MM.1S (cell line): ENCODE measurements at regions not wholly inside any gene's neighbourhood (a gene's known extent, or its start where the extent isn't known, plus 50 kb on each side); places are given as distances from the start of the nearest gene placed in this dataset.

Source experiments
- DNase-seq: peaks from one replicate; pipeline ENCODE4 v3.0.0-alpha.2; 2015
- H2AFZ ChIP-seq: fragments of 300-600 bp; sonication (generic); 2 replicates; pipeline ENCODE4 v1.6.0; 2016; ENCODE audit warnings: antibody characterized with exemption, low read length
- H3F3A ChIP-seq: fragments of 300-600 bp; sonication (generic); 2 replicates; pipeline ENCODE4 v1.6.1; 2016; ENCODE audit warnings: mild to moderate bottlenecking, antibody characterized with exemption, low read length, moderate library complexity, mixed read lengths; ENCODE audit not compliant: insufficient read depth
- H3K27ac ChIP-seq: fragments of 300-600 bp; sonication (generic); 2 replicates; pipeline ENCODE4 v1.5.1; 2016; ENCODE audit warnings: mild to moderate bottlenecking, low read length
- H3K27me3 ChIP-seq: fragments of 300-600 bp; sonication (generic); replicated peaks from 2 replicates; pipeline ENCODE4 v1.6.0; 2016; ENCODE audit warnings: low read length; ENCODE audit not compliant: insufficient read depth
- H3K36me3 ChIP-seq: fragments of 300-600 bp; sonication (generic); replicated peaks from 2 replicates; pipeline ENCODE4 v1.6.1; 2016; ENCODE audit warnings: mild to moderate bottlenecking, low read length, mixed read lengths; ENCODE audit not compliant: insufficient read depth
- H3K4me1 ChIP-seq: fragments of 300-600 bp; sonication (generic); 2 replicates; pipeline ENCODE4 v1.6.1; 2016; ENCODE audit warnings: low read length, mixed read lengths
- H3K4me2 ChIP-seq: fragments of 300-600 bp; sonication (generic); 2 replicates; pipeline ENCODE4 v1.6.0; 2016; ENCODE audit warnings: low read depth, low read length
- H3K4me3 ChIP-seq: fragments of 300-600 bp; sonication (generic); 2 replicates; pipeline ENCODE4 v1.5.1; 2016; ENCODE audit warnings: low read length, mixed read lengths
- H3K79me2 ChIP-seq: fragments of 300-600 bp; sonication (generic); 2 replicates; pipeline ENCODE4 v1.6.1; 2016; ENCODE audit warnings: mixed run types, low read length, mixed read lengths
- H3K9ac ChIP-seq: fragments of 300-600 bp; sonication (generic); 2 replicates; pipeline ENCODE4 v1.6.1; 2016; ENCODE audit warnings: low read length, mixed read lengths
- H3K9me2 ChIP-seq: fragments of 300-600 bp; sonication (generic); replicated peaks from 2 replicates; pipeline ENCODE4 v1.6.1; 2016; ENCODE audit warnings: mild to moderate bottlenecking, low read length, mixed read lengths; ENCODE audit not compliant: insufficient read depth
- H3K9me3 ChIP-seq: fragments of 300-600 bp; sonication (generic); replicated peaks from 2 replicates; pipeline ENCODE4 v1.6.1; 2016; ENCODE audit warnings: mild to moderate bottlenecking, low read length, mixed read lengths; ENCODE audit not compliant: insufficient read depth
- H4K20me1 ChIP-seq: fragments of 300-600 bp; sonication (generic); 2 replicates; pipeline ENCODE4 v1.6.1; 2016; ENCODE audit warnings: mild to moderate bottlenecking, low read length, moderate library complexity, mixed read lengths; ENCODE audit not compliant: insufficient read depth
- EZH2 ChIP-seq: fragments of 300-600 bp; sonication (generic); optimal IDR thresholded peaks from 2 replicates; pipeline ENCODE3; 2017; ENCODE audit warnings: low read depth, mild to moderate bottlenecking, antibody characterized with exemption, low read length, mixed read lengths
- EZH2phosphoT487 ChIP-seq: fragments of 300-600 bp; sonication (generic); IDR thresholded peaks from 2 replicates; pipeline ENCODE4 v1.6.1; 2018; ENCODE audit warnings: antibody characterized with exemption, low read length
- TF ChIP-seq, protein P1 (sequence below): fragments of 300-600 bp; sonication (generic); IDR thresholded peaks from 2 replicates; pipeline ENCODE4 v1.5.1; 2016; ENCODE audit warnings: antibody characterized with exemption, low read length, mixed read lengths

DNA sequence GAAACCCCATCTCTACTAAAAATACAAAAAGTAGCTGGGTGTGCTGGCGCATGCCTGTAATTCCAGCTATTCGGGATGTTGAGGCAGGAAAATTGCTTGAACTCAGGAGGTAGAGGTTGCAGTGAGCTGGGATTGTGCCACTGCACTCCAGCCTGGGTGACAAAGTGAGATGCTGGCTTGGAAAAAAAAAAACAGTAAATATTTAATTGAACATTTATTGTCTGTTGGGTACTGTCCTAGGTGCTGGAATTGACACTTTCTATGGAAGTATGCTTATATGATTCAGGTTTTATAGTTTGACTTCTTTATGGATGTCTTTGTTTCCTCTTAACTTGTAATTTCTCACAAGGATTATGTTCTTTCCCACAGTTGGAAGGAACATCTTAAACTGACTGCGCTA, 633.1 kb upstream of the SETBP1 start:
- Histone ChIP-seq H2AFZ (no peak overlapping the region), H3K27ac (no peak overlapping the region), H3K9ac (no peak overlapping the region), H3K27me3 (no peaks in the 10 kb centered on the region), H3K36me3 (no peaks in the 10 kb centered on the region), H3K4me2 (no peak overlapping the region), H3K9me3 (no peaks in the 10 kb centered on the region), H3K4me1 (no peaks in the 10 kb centered on the region), H4K20me1 (no peaks in the 10 kb centered on the region), H3K9me2 (no peaks in the 10 kb centered on the region), H3K4me3 (no peak overlapping the region), H3K79me2 (no peaks in the 10 kb centered on the region), H3F3A (no peaks in the 10 kb centered on the region)
- TF ChIP-seq, protein P1, sequence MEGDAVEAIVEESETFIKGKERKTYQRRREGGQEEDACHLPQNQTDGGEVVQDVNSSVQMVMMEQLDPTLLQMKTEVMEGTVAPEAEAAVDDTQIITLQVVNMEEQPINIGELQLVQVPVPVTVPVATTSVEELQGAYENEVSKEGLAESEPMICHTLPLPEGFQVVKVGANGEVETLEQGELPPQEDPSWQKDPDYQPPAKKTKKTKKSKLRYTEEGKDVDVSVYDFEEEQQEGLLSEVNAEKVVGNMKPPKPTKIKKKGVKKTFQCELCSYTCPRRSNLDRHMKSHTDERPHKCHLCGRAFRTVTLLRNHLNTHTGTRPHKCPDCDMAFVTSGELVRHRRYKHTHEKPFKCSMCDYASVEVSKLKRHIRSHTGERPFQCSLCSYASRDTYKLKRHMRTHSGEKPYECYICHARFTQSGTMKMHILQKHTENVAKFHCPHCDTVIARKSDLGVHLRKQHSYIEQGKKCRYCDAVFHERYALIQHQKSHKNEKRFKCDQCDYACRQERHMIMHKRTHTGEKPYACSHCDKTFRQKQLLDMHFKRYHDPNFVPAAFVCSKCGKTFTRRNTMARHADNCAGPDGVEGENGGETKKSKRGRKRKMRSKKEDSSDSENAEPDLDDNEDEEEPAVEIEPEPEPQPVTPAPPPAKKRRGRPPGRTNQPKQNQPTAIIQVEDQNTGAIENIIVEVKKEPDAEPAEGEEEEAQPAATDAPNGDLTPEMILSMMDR: no peak
- TF ChIP-seq EZH2: no peak
- DNase-seq: no peak

DNA sequence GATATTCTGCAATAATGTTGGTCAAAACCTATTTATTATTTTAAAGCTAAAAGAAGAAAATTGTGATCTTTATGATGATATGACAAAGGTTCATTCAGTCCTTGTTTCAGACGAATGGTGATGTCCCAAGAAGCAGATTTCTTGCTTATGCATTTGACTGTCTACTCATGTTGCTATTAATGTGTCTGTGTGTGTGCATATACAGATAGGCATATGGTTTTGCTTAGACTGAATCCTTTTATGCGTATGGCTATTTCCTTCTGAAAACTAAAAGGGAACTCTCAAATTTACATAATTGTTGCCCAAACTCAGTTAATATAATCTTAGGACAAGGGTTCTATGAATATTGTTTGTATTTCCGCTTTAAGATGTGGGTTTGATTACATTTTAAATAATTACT, 632.3 kb upstream of the SETBP1 start:
- no peaks in the 10 kb centered on the region for H3F3A ChIP-seq
- H3K27me3 ChIP-seq: no peaks in the 10 kb centered on the region
- TF ChIP-seq, protein P1: no peak
- no peak for TF ChIP-seq EZH2phosphoT487
- no peak for TF ChIP-seq EZH2
- H3K9ac ChIP-seq: no peak overlapping the region
- no peak overlapping the region for H2AFZ ChIP-seq
- no peak overlapping the region for H3K4me2 ChIP-seq
- H3K9me3 ChIP-seq: no peaks in the 10 kb centered on the region
- no peaks in the 10 kb centered on the region for H3K4me1 ChIP-seq
- H3K9me2 ChIP-seq: no peaks in the 10 kb centered on the region
- no peaks in the 10 kb centered on the region for H3K79me2 ChIP-seq
- DNase-seq: no peak
- H3K4me3 ChIP-seq: no peak overlapping the region
- H4K20me1 ChIP-seq: no peaks in the 10 kb centered on the region
- no peaks in the 10 kb centered on the region for H3K36me3 ChIP-seq
- H3K27ac ChIP-seq: no peak overlapping the region

DNA sequence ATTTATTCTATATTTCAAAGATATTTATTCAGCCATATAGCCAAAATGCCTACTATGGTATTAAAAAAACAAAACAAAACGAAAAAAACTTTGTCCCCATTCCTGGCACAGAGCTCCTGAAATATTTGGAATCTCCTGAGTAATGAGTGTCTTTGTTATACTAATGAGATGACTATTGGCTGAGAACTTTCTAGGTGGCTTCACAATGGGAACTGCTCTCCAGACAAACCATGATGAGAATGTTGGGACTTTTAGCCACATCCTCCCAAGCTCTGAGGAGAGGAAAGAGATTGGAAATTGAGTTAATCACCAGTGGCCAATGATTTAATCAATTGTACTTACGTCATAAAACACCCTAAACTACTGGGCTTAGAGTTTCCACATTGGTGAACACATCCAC, 631.8 kb upstream of the SETBP1 start:
- no peaks in the 10 kb centered on the region for H4K20me1 ChIP-seq
- TF ChIP-seq EZH2: no peak
- no peak for TF ChIP-seq EZH2phosphoT487
- TF ChIP-seq, protein P1: no peak
- no peaks in the 10 kb centered on the region for H3F3A ChIP-seq
- no peaks in the 10 kb centered on the region for H3K36me3 ChIP-seq
- no peaks in the 10 kb centered on the region for H3K27me3 ChIP-seq
- no peaks in the 10 kb centered on the region for H3K4me1 ChIP-seq
- H3K9ac ChIP-seq: no peak overlapping the region
- H3K4me2 ChIP-seq: no peak overlapping the region
- H3K9me3 ChIP-seq: no peaks in the 10 kb centered on the region
- no peak overlapping the region for H2AFZ ChIP-seq
- no peak for DNase-seq
- no peak overlapping the region for H3K27ac ChIP-seq
- H3K4me3 ChIP-seq: no peak overlapping the region
- no peaks in the 10 kb centered on the region for H3K79me2 ChIP-seq
- no peaks in the 10 kb centered on the region for H3K9me2 ChIP-seq

DNA sequence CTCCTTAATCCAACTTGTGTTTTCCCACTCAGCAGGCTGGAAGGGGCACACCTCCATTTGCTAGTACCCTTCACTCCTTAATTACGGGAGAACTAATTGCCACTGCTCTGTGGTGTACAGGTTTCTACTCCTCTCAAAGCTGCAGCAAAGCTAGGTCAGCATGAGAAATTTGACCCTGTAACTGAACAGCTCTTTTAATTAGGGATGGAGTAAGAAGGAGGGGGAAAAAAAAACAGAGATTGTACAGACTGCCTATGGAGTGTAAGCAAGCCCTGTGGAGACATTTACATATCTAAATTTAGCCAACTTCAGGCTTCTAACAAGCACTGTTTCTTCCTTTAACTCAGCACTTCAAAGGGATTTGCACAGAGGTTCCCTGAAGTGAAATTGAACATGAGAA, 629.7 kb upstream of the SETBP1 start:
- H3K36me3 ChIP-seq: no peaks in the 10 kb centered on the region
- no peak overlapping the region for H3K27ac ChIP-seq

More for the DNA sequence above, 629.7 kb upstream of the SETBP1 start:
- Histone ChIP-seq H3K4me3 (no peak overlapping the region), H3K9me3 (no peaks in the 10 kb centered on the region), H2AFZ (no peak overlapping the region), H3K27me3 (no peaks in the 10 kb centered on the region), H3K9me2 (no peaks in the 10 kb centered on the region), H3F3A (no peaks in the 10 kb centered on the region), H3K4me1 (no peaks in the 10 kb centered on the region), H3K79me2 (no peaks in the 10 kb centered on the region), H4K20me1 (no peaks in the 10 kb centered on the region), H3K9ac (no peak overlapping the region), H3K4me2 (no peak overlapping the region)
- DNase-seq: no peak
- TF ChIP-seq EZH2phosphoT487: no peak
- TF ChIP-seq EZH2: no peak
- TF ChIP-seq, protein P1: no peak
